ENCODE measurements at regions not wholly inside any gene's neighbourhood (a gene's known extent, or its start where the extent isn't known, plus 50 kb on each side); places are given as distances from the start of the nearest gene placed in this dataset.

GRCh38 chr18:10368456-10369453 is 85.7 kb upstream of the APCDD1 start:
- no peak overlapping the region for H3K4me3 ChIP-seq (ENCODE audit: low read depth, low read length)
- TF ChIP-seq CTCF (IDR thresholded peaks at IDR 0.05; ENCODE audit: borderline replicate concordance, insufficient read depth, low read depth, low read length) = no peak

GRCh38 chr18:10370716-10371115 is 83.7 kb upstream of the APCDD1 start:
- H3K4me3 ChIP-seq (ENCODE audit: low read depth, low read length) = no peak overlapping the region
- no peak for TF ChIP-seq CTCF (IDR thresholded peaks at IDR 0.05; ENCODE audit: borderline replicate concordance, insufficient read depth, low read depth, low read length)

- no peak overlapping the region for H3K4me3 ChIP-seq (ENCODE audit: low read depth, low read length)
- TF ChIP-seq CTCF (IDR thresholded peaks at IDR 0.05; ENCODE audit: borderline replicate concordance, insufficient read depth, low read depth, low read length) = no peak
These were observed 83.3 kb upstream of the APCDD1 start for GRCh38 chr18:10371165-10371564.

- TF ChIP-seq CTCF (IDR thresholded peaks at IDR 0.05; ENCODE audit: borderline replicate concordance, insufficient read depth, low read depth, low read length) = no peak
- H3K4me3 ChIP-seq (ENCODE audit: low read depth, low read length) = no peak overlapping the region
These were observed 80.2 kb upstream of the APCDD1 start for GRCh38 chr18:10374195-10374594.

GRCh38 chr18:10374636-10375293 is 79.7 kb upstream of the APCDD1 start:
- H3K4me3 ChIP-seq (ENCODE audit: low read depth, low read length) = no peak overlapping the region
- no peak for TF ChIP-seq CTCF (IDR thresholded peaks at IDR 0.05; ENCODE audit: borderline replicate concordance, insufficient read depth, low read depth, low read length)

- no peak for TF ChIP-seq CTCF (IDR thresholded peaks at IDR 0.05; ENCODE audit: borderline replicate concordance, insufficient read depth, low read depth, low read length)
- H3K4me3 ChIP-seq (ENCODE audit: low read depth, low read length) = no peak overlapping the region
These were observed 77.7 kb upstream of the APCDD1 start for GRCh38 chr18:10376731-10377130.
